SK-N-SH (cell line): ENCODE measurements at regions not wholly inside any gene's neighbourhood (a gene's known extent, or its start where the extent isn't known, plus 50 kb on each side); places are given as distances from the start of the nearest gene placed in this dataset.
A peak's percentile ranks its signal among the peaks of the same experiment; 100 is the strongest.

Experiments used
- CTCF ChIA-PET: fragments of 300-600, 350-600 bp; formaldehyde crosslinking; extraction: SDS; loops from one replicate; lab custom pipeline; 2021; lab: Yijun Ruan, JAX
- POLR2A ChIA-PET: fragments of 350-600 bp; sonication (Branson Sonifier 250); formaldehyde crosslinking; extraction: SDS; loops from one replicate; lab custom pipeline; 2020; ENCODE audit warnings: antibody characterized with exemption, inconsistent platforms; lab: Yijun Ruan, JAX
- DNase-seq: peaks from one replicate; pipeline ENCODE4 v3.0.0; 2012
- H2AFZ ChIP-seq: fragments of 200-600 bp; sonication (generic); 2 replicates; pipeline ENCODE4 v1.8.1; 2016; ENCODE audit warnings: antibody characterized with exemption, mild to moderate bottlenecking, low read depth
- H3F3A ChIP-seq: fragments of 200-600 bp; sonication (generic); replicated peaks from 2 replicates; pipeline ENCODE3; 2016; ENCODE audit warnings: antibody characterized with exemption, mild to moderate bottlenecking; ENCODE audit not compliant: insufficient read depth
- H3K27ac ChIP-seq, 2 experiments: fragments of 200-500 bp in 1 of 2; fragments of 200-600 bp in 1 of 2; sonication (Bioruptor generic) in 1 of 2; sonication (generic), shearing (Covaris generic) in 1 of 2; 2 replicates each; pipeline versions ENCODE4 v1.5.1 to v1.6.1; 2014 to 2016; ENCODE audit warnings: low read depth in 2 of 2, inconsistent platforms in 1 of 2, low read length in 1 of 2, mild to moderate bottlenecking in 1 of 2, mixed read lengths in 1 of 2
- H3K27me3 ChIP-seq: fragments of 200-600 bp; sonication (generic), shearing (Covaris generic); 2 replicates; pipeline ENCODE4 v1.6.1; 2016; ENCODE audit warnings: mixed run types; ENCODE audit not compliant: insufficient read depth
- H3K36me3 ChIP-seq, 2 experiments: fragments of 200-500 bp in 1 of 2; fragments of 200-600 bp in 1 of 2; sonication (Bioruptor generic) in 1 of 2; sonication (generic) in 1 of 2; replicated peaks in 1 of 2; 2 replicates each; pipeline versions ENCODE3 to v1.5.1; 2014 to 2016; ENCODE audit warnings: low read length in 1 of 2, mild to moderate bottlenecking in 1 of 2; ENCODE audit not compliant: insufficient read depth in 2 of 2, control insufficient read depth in 1 of 2
- H3K4me1 ChIP-seq, 2 experiments: fragments of 200-500 bp in 1 of 2; fragments of 200-600 bp in 1 of 2; sonication (Bioruptor generic) in 1 of 2; sonication (generic), shearing (Covaris generic) in 1 of 2; 2 replicates each; pipeline versions ENCODE4 v1.5.1 to v1.6.1; 2014 to 2016; ENCODE audit warnings: low read depth in 1 of 2, low read length in 1 of 2, mixed run types in 1 of 2; ENCODE audit not compliant: insufficient read depth in 2 of 2, control insufficient read depth in 1 of 2
- H3K4me2 ChIP-seq: fragments of 200-600 bp; sonication (generic), shearing (Covaris generic); 2 replicates; pipeline ENCODE4 v1.6.1; 2017; ENCODE audit warnings: mixed run types
- H3K4me3 ChIP-seq, 2 experiments: fragments of 200-500 bp in 1 of 2; fragments of 200-600 bp in 1 of 2; sonication (Bioruptor generic) in 1 of 2; sonication (generic), shearing (Covaris generic) in 1 of 2; 2 replicates each; pipeline versions ENCODE4 v1.5.1 to v1.8.1; 2014 to 2016; ENCODE audit warnings: low read depth in 2 of 2, inconsistent platforms in 1 of 2, low read length in 1 of 2, mild to moderate bottlenecking in 1 of 2, mixed read lengths in 1 of 2, moderate library complexity in 1 of 2
- H3K79me2 ChIP-seq: fragments of 200-600 bp; sonication (generic); 2 replicates; pipeline ENCODE4 v1.8.1; 2017; ENCODE audit warnings: mild to moderate bottlenecking; ENCODE audit not compliant: insufficient read depth
- H3K9ac ChIP-seq: fragments of 200-600 bp; sonication (generic); 2 replicates; pipeline ENCODE4 v1.6.1; 2017; ENCODE audit warnings: mixed run types
- H3K9me2 ChIP-seq: fragments of 200-600 bp; sonication (generic); 2 replicates; pipeline ENCODE4 v1.6.1; 2017; ENCODE audit warnings: mixed run types
- H3K9me3 ChIP-seq: fragments of 200-600 bp; sonication (generic); 2 replicates; pipeline ENCODE4 v1.6.1; 2017; ENCODE audit warnings: mixed run types, mild to moderate bottlenecking, moderate library complexity
- H4K20me1 ChIP-seq: fragments of 200-600 bp; sonication (generic); 2 replicates; pipeline ENCODE4 v1.6.1; 2017; ENCODE audit warnings: mild to moderate bottlenecking, mixed run types; ENCODE audit not compliant: insufficient read depth
- EP300 ChIP-seq, 2 experiments: IDR thresholded peaks; 2 replicates each; pipeline versions ENCODE4 v1.4.0 to v1.6.1; 2012; ENCODE audit warnings: borderline replicate concordance in 1 of 2, low read depth in 1 of 2, low read length in 1 of 2
- EZH2phosphoT487 ChIP-seq: fragments of 200-600 bp; sonication (generic); IDR thresholded peaks from 2 replicates; pipeline ENCODE4 v1.6.1; 2017; ENCODE audit warnings: low read depth, mixed run types, mild to moderate bottlenecking, antibody characterized with exemption, moderate library complexity, borderline replicate concordance
- FOXM1 ChIP-seq: IDR thresholded peaks from 2 replicates; pipeline ENCODE4 v1.4.0; 2012; ENCODE audit warnings: low read depth, mild to moderate bottlenecking
- GATA2 ChIP-seq: sonication (generic); formaldehyde crosslinking; IDR thresholded peaks from 2 replicates; pipeline ENCODE4 v1.5.0; 2020; ENCODE audit warnings: mild to moderate bottlenecking, missing genetic modification reagents
- MXI1 ChIP-seq: IDR thresholded peaks from 2 replicates; pipeline ENCODE4 v1.6.1; 2012; ENCODE audit warnings: mild to moderate bottlenecking, low read depth, low read length, improper control_type of control experiment
- NFIC ChIP-seq: IDR thresholded peaks from 2 replicates; pipeline ENCODE4 v1.4.0; 2012; ENCODE audit warnings: borderline replicate concordance
- POLR2AphosphoS5 ChIP-seq: IDR thresholded peaks from 2 replicates; pipeline ENCODE4 v1.6.1; 2012; ENCODE audit warnings: low read depth, low read length
- RAD21 ChIP-seq: IDR thresholded peaks from 2 replicates; pipeline ENCODE4 v1.6.1; 2012; ENCODE audit warnings: mild to moderate bottlenecking, low read length
- RFX5 ChIP-seq: IDR thresholded peaks from 2 replicates; pipeline ENCODE4 v1.6.1; 2012; ENCODE audit warnings: mild to moderate bottlenecking, improper control_type of control experiment, low read length
- YY1 ChIP-seq: IDR thresholded peaks from 2 replicates; pipeline ENCODE4 v1.4.0; 2012; ENCODE audit warnings: low read depth, mild to moderate bottlenecking
- WGBS: methylation state at CpG from one replicate; pipeline ENCODE4 v1.1.6; 2017; ENCODE audit warnings: low lambda C conversion rate; 5-methylcytosine and 5-hydroxymethylcytosine counted together
- TF ChIP-seq, protein P1 (sequence below): fragments of 200-600 bp; sonication (generic); IDR thresholded peaks from 2 replicates; pipeline ENCODE4 v1.6.1; 2017; ENCODE audit warnings: antibody characterized with exemption, mild to moderate bottlenecking, moderate library complexity
- TF ChIP-seq, protein P2 (sequence below): IDR thresholded peaks from 2 replicates; pipeline ENCODE4 v1.6.1; 2012; ENCODE audit warnings: mild to moderate bottlenecking, low read depth, low read length, moderate library complexity
- TF ChIP-seq, protein P3 (sequence below): IDR thresholded peaks from 2 replicates; pipeline ENCODE4 v1.4.0; 2012; ENCODE audit warnings: low read depth
- TF ChIP-seq, protein P4 (sequence below): IDR thresholded peaks from 2 replicates; pipeline ENCODE4 v1.4.0; 2012; ENCODE audit warnings: low read depth, borderline replicate concordance
- TF ChIP-seq, protein P5 (sequence below): IDR thresholded peaks from 2 replicates; pipeline ENCODE4 v1.4.0; 2012; ENCODE audit warnings: low read depth, borderline replicate concordance

DNA sequence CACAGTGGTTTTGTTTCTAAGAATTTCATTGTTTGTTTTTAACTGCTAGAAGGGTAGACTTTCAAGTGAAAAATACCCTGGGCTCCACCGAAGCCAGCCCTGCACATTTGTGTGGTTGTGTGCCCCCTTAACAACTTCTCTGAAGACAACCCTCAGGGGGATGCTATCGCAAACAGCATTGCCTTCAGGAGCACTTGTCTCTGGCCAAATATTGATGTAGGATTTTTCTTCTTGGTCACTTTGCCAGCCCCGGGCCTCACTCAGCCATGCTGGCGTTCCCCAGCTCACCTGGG, 69.2 kb upstream of the SERP2 start:
- Histone ChIP-seq H3K27ac (no peak overlapping the region), H3K79me2 (no peaks in the 10 kb centered on the region), H2AFZ (no peak overlapping the region), H3K9me2 (no peaks in the 10 kb centered on the region), H3K9me3 (no peaks in the 10 kb centered on the region), H3K36me3 (no peaks in the 10 kb centered on the region), H3K4me1 (peaks cover 22 to 34% of the 10 kb centered on the region in 2 experiments), H3K9ac (no peak overlapping the region), H3K4me3 (no peak overlapping the region), H3K27me3 (no peaks in the 10 kb centered on the region), H4K20me1 (no peaks in the 10 kb centered on the region), H3K4me2 (no peak overlapping the region), H3F3A (peaks cover 18% of the 10 kb centered on the region)
- 97% methylated on average over 4 of the region's 4 CpGs for WGBS
- ChIA-PET CTCF (no interaction called here), POLR2A (no interaction called here)
- TF ChIP-seq, protein P1, sequence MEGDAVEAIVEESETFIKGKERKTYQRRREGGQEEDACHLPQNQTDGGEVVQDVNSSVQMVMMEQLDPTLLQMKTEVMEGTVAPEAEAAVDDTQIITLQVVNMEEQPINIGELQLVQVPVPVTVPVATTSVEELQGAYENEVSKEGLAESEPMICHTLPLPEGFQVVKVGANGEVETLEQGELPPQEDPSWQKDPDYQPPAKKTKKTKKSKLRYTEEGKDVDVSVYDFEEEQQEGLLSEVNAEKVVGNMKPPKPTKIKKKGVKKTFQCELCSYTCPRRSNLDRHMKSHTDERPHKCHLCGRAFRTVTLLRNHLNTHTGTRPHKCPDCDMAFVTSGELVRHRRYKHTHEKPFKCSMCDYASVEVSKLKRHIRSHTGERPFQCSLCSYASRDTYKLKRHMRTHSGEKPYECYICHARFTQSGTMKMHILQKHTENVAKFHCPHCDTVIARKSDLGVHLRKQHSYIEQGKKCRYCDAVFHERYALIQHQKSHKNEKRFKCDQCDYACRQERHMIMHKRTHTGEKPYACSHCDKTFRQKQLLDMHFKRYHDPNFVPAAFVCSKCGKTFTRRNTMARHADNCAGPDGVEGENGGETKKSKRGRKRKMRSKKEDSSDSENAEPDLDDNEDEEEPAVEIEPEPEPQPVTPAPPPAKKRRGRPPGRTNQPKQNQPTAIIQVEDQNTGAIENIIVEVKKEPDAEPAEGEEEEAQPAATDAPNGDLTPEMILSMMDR = no peak
- TF ChIP-seq MXI1 (no peak), NFIC (no peak), POLR2AphosphoS5 (no peak), FOXM1 (no peak), RFX5 (no peak), RAD21 (no peak)
- TF ChIP-seq, protein P2, sequence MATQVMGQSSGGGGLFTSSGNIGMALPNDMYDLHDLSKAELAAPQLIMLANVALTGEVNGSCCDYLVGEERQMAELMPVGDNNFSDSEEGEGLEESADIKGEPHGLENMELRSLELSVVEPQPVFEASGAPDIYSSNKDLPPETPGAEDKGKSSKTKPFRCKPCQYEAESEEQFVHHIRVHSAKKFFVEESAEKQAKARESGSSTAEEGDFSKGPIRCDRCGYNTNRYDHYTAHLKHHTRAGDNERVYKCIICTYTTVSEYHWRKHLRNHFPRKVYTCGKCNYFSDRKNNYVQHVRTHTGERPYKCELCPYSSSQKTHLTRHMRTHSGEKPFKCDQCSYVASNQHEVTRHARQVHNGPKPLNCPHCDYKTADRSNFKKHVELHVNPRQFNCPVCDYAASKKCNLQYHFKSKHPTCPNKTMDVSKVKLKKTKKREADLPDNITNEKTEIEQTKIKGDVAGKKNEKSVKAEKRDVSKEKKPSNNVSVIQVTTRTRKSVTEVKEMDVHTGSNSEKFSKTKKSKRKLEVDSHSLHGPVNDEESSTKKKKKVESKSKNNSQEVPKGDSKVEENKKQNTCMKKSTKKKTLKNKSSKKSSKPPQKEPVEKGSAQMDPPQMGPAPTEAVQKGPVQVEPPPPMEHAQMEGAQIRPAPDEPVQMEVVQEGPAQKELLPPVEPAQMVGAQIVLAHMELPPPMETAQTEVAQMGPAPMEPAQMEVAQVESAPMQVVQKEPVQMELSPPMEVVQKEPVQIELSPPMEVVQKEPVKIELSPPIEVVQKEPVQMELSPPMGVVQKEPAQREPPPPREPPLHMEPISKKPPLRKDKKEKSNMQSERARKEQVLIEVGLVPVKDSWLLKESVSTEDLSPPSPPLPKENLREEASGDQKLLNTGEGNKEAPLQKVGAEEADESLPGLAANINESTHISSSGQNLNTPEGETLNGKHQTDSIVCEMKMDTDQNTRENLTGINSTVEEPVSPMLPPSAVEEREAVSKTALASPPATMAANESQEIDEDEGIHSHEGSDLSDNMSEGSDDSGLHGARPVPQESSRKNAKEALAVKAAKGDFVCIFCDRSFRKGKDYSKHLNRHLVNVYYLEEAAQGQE = no peak
- TF ChIP-seq, protein P3, sequence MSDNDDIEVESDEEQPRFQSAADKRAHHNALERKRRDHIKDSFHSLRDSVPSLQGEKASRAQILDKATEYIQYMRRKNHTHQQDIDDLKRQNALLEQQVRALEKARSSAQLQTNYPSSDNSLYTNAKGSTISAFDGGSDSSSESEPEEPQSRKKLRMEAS = no peak
- TF ChIP-seq, protein P4, sequence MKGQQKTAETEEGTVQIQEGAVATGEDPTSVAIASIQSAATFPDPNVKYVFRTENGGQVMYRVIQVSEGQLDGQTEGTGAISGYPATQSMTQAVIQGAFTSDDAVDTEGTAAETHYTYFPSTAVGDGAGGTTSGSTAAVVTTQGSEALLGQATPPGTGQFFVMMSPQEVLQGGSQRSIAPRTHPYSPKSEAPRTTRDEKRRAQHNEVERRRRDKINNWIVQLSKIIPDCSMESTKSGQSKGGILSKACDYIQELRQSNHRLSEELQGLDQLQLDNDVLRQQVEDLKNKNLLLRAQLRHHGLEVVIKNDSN = no peak
- no peak for DNase-seq

DNA sequence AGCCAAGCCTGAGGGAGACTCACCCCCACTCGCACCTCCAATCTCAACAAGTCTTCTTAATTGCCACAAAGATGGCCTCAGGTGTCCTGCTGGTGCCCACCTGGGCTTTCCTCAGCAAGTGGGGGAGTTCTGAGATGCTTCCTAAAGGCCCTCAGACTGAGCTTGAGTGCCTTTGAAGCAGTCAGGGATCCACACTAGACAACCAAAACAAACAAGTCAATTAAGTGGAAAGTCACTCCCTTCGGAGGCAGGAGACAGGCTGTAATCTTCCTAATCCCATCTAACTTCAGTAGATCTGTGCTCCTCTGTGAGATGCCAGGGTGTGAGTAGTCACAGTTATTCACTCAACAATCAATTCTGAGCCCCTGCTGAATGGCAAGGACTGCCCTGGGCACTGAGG, 68.3 kb upstream of the SERP2 start:
- WGBS = 100% methylated on average over 2 of the region's 2 CpGs
- DNase-seq = no peak
- Histone ChIP-seq H3F3A (peaks cover 18% of the 10 kb centered on the region), H3K4me2 (no peak overlapping the region), H3K9me2 (no peaks in the 10 kb centered on the region), H3K9ac (no peak overlapping the region), H3K27ac (peak overlapping the region in 1 of 2 experiments; percentile 95; a peak in 1 of 4 replicates), H3K4me1 (peaks cover 22 to 32% of the 10 kb centered on the region in 2 experiments), H4K20me1 (no peaks in the 10 kb centered on the region), H3K4me3 (no peak overlapping the region), H2AFZ (no peak overlapping the region), H3K79me2 (no peaks in the 10 kb centered on the region), H3K36me3 (no peaks in the 10 kb centered on the region), H3K9me3 (no peaks in the 10 kb centered on the region), H3K27me3 (no peaks in the 10 kb centered on the region)
- ChIA-PET CTCF (no interaction called here), POLR2A (no interaction called here)
- no peak for TF ChIP-seq GATA2 (CRISPR knock-in tag)
- no peak for TF ChIP-seq YY1
- no peak for TF ChIP-seq EZH2phosphoT487
- TF ChIP-seq RFX5 = no peak
- TF ChIP-seq, protein P2 = no peak
- TF ChIP-seq, protein P5, sequence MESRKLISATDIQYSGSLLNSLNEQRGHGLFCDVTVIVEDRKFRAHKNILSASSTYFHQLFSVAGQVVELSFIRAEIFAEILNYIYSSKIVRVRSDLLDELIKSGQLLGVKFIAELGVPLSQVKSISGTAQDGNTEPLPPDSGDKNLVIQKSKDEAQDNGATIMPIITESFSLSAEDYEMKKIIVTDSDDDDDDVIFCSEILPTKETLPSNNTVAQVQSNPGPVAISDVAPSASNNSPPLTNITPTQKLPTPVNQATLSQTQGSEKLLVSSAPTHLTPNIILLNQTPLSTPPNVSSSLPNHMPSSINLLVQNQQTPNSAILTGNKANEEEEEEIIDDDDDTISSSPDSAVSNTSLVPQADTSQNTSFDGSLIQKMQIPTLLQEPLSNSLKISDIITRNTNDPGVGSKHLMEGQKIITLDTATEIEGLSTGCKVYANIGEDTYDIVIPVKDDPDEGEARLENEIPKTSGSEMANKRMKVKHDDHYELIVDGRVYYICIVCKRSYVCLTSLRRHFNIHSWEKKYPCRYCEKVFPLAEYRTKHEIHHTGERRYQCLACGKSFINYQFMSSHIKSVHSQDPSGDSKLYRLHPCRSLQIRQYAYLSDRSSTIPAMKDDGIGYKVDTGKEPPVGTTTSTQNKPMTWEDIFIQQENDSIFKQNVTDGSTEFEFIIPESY = no peak
- TF ChIP-seq POLR2AphosphoS5 = no peak
- no peak for TF ChIP-seq EP300 (IDR thresholded peaks at IDR 0.05; ENCODE audit: borderline replicate concordance in 1 of 2, low read depth in 1 of 2, low read length in 1 of 2)
